ENCODE measurements at regions not wholly inside any gene's neighbourhood (a gene's known extent, or its start where the extent isn't known, plus 50 kb on each side); places are given as distances from the start of the nearest gene placed in this dataset.

GRCh38 chr10:37671802-37672201, 185.6 kb downstream of the ZNF248 start:
- DNase-seq: no peak
- Histone ChIP-seq H3K27ac (no peak overlapping the region), H3K27me3 (no peaks in the 10 kb centered on the region), H3K36me3 (no peaks in the 10 kb centered on the region), H3K4me1 (no peaks in the 10 kb centered on the region), H3K4me3 (no peak overlapping the region), H3K9me3 (peaks cover 0 to 20% (median 0%) of the 10 kb centered on the region in 3 donors)
- no peak for TF ChIP-seq CTCF (IDR thresholded peaks at IDR 0.05)
- intact Hi-C loops (cut with DNase I; ENCODE audit: low total_unique reads): no loop called here

GRCh38 chr10:37667736-37668135, 189.7 kb downstream of the ZNF248 start:
- TF ChIP-seq CTCF (IDR thresholded peaks at IDR 0.05): no peak
- no peak for DNase-seq
- Histone ChIP-seq H3K27ac (no peak overlapping the region), H3K9me3 (peaks cover 0 to 27% (median 12%) of the 10 kb centered on the region in 3 donors), H3K27me3 (no peaks in the 10 kb centered on the region), H3K4me3 (no peak overlapping the region), H3K36me3 (no peaks in the 10 kb centered on the region), H3K4me1 (no peaks in the 10 kb centered on the region)
- intact Hi-C loops (cut with DNase I; ENCODE audit: low total_unique reads): no loop called here

GRCh38 chr10:37654466-37654865, 202.9 kb downstream of the ZNF248 start:
- Histone ChIP-seq H3K27me3 (no peaks in the 10 kb centered on the region), H3K4me3 (no peak overlapping the region), H3K27ac (no peak overlapping the region), H3K9me3 (peaks cover 0 to 9% (median 9%) of the 10 kb centered on the region in 3 donors), H3K4me1 (no peaks in the 10 kb centered on the region), H3K36me3 (no peaks in the 10 kb centered on the region)
- intact Hi-C loops (cut with DNase I; ENCODE audit: low total_unique reads): no loop called here
- DNase-seq: no peak
- no peak for TF ChIP-seq CTCF (IDR thresholded peaks at IDR 0.05)

- no peaks in the 10 kb centered on the region for H3K9me3 ChIP-seq
- H3K4me1 ChIP-seq: no peaks in the 10 kb centered on the region
- no peaks in the 10 kb centered on the region for H3K36me3 ChIP-seq
- DNase-seq: no peak
- no peak for TF ChIP-seq CTCF (IDR thresholded peaks at IDR 0.05)
- H3K27ac ChIP-seq: no peak overlapping the region
- no peak overlapping the region for H3K4me3 ChIP-seq
- intact Hi-C loops (cut with DNase I; ENCODE audit: low total_unique reads): no loop called here
- no peaks in the 10 kb centered on the region for H3K27me3 ChIP-seq
These were observed 214.2 kb downstream of the ZNF248 start for GRCh38 chr10:37643187-37643586.

- DNase-seq: no peak
- Histone ChIP-seq H3K27ac (no peak overlapping the region), H3K4me3 (no peak overlapping the region), H3K36me3 (no peaks in the 10 kb centered on the region), H3K27me3 (no peaks in the 10 kb centered on the region), H3K4me1 (no peaks in the 10 kb centered on the region), H3K9me3 (no peaks in the 10 kb centered on the region)
- TF ChIP-seq CTCF (IDR thresholded peaks at IDR 0.05): no peak
- intact Hi-C loops (cut with DNase I; ENCODE audit: low total_unique reads): no loop called here
These were observed 217.1 kb downstream of the ZNF248 start for GRCh38 chr10:37640301-37640700.

GRCh38 chr10:37639200-37639599, 218.2 kb downstream of the ZNF248 start:
- no peak for DNase-seq
- no peaks in the 10 kb centered on the region for H3K27me3 ChIP-seq
- TF ChIP-seq CTCF (IDR thresholded peaks at IDR 0.05): no peak
- H3K4me3 ChIP-seq: no peak overlapping the region
- intact Hi-C loops (cut with DNase I; ENCODE audit: low total_unique reads): no loop called here
- no peak overlapping the region for H3K27ac ChIP-seq
- no peaks in the 10 kb centered on the region for H3K36me3 ChIP-seq
- no peaks in the 10 kb centered on the region for H3K4me1 ChIP-seq
- H3K9me3 ChIP-seq: peaks cover 0 to 5% (median 0%) of the 10 kb centered on the region in 3 donors

Measured in tibial artery (tissue), 4 donors.